ENCODE measurements at regions not wholly inside any gene's neighbourhood (a gene's known extent, or its start where the extent isn't known, plus 50 kb on each side); places are given as distances from the start of the nearest gene placed in this dataset.
"Not testable (repeated sequence)": the region's sequence is repeated elsewhere in the genome, so short reads cannot be mapped to it uniquely, and the experiment has no call there.

DNA sequence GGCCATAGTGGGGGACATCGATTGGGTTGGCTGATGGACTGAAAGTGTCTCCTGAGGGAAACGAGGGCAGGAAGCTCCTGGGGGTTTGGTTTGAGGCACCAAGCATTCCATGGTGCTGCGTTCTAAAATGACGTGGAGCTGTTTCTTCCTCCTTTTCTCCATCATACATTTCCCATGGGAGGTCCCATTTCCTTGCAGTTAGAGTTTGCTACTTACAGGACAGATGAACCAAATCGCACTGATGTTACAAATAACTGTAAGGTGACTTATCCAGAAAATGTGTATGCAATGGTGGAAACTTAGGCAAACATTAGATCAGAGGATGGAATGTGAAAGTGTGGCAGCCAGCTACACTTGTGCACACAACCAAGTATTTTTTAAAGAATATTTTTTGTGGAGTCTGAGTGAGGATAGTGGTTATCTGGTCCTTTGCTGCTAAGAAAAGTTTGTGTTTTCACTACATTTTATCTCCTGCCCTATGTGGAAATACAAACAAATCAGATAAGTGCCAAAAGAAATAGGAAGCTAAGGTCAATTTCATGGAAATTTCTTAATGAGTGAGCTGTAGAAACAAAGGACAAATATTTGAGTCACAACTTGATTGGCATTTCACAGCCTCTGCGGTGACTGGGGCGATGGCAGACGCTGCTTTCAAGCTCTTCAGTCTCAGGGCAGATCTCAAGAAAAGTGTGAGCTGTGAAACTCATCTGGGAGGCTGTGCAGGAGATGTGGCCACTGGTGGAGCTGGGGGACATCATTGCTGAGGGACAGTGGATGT, 256.2 kb downstream of the TSN start:
- DNase-seq (ENCODE audit: low read depth), result no peak

GRCh38 chr2:122018736-122019135, 263.3 kb downstream of the TSN start:
- DNase-seq (ENCODE audit: low read depth), result no peak

DNA sequence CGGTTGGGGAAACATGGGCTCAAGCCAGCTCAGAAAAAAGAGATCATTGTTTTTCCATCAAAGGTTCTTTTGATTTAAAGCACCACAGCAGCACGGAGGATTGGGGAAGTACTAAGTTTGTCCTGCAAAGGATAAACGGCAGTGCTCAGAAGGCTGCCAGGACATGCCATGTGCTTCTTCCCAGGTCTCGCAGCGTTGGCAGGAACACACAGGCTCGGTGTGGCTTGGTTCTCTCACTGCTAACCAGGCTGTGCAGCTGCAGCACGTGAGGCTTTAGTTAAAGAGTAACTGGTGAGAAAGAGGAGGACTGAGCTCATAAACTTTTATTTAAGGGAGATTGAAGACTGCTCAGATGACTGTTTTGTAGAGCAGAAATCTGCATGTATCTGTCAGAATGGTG, 264.3 kb downstream of the TSN start:
- DNase-seq (ENCODE audit: low read depth), result no peak

GRCh38 chr2:122020377-122020776, 264.9 kb downstream of the TSN start:
- DNase-seq (ENCODE audit: low read depth), result no peak

DNA sequence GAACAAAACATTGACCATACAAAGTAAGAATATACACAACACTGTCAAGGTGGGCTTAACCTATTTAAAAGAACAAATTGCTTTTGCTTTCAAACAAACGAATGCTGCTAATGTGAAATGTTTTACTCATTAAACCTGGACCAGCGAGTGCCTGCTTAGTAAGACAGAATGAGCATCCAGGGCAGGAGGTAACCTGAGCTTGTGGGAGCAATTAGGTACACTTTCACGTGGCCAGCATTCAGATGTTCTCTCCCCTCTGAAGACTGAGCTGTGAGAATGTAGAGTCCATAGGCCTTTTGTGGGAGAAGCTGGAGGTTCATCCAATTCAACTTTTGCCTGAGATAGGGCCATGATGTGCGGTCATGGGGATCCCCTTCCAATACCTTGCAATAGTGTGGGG, 266.5 kb downstream of the TSN start:
- DNase-seq (ENCODE audit: low read depth), result no peak

GRCh38 chr2:122022531-122022930, 267.1 kb downstream of the TSN start:
- no peak for DNase-seq (ENCODE audit: low read depth)

DNA sequence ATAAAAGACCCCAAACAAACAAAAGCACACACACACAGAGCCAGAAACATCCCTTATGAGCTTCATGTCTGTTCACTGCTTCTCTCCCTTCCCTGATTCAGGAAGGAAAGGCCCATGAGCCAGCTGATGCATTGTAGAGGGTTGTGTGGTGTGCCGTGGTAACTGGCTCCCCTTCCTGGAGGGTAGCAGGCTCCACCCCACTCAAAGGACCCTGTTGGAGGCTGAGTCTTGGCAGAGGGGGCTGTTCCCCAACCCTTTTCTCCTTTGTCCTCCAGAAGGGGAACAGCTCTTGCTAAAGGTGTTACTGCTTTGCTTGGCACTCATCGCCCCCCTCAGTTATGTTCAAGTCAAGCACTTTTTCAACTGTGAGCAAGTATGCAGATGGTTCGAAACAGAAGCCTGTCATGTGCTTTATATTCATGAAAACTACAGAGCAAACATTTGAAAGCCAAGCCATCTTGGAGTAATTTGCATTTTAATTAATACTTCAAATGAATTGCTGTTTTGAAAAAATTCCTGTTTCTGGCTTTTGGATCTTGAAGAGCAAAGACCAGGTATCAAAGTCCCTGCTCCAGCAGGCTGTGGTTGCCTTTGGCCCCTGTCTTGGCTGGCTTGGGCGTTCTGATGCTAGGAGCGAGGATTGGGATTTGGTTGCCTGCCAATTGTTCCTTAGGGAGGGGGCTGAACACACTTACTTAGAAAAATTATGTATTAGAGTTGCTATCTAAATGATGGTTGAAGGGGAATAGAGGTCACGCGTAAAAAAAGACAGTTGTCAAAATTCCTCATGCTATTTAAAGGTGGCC, 267.8 kb downstream of the TSN start:
- no peak for DNase-seq (ENCODE audit: low read depth)

DNA sequence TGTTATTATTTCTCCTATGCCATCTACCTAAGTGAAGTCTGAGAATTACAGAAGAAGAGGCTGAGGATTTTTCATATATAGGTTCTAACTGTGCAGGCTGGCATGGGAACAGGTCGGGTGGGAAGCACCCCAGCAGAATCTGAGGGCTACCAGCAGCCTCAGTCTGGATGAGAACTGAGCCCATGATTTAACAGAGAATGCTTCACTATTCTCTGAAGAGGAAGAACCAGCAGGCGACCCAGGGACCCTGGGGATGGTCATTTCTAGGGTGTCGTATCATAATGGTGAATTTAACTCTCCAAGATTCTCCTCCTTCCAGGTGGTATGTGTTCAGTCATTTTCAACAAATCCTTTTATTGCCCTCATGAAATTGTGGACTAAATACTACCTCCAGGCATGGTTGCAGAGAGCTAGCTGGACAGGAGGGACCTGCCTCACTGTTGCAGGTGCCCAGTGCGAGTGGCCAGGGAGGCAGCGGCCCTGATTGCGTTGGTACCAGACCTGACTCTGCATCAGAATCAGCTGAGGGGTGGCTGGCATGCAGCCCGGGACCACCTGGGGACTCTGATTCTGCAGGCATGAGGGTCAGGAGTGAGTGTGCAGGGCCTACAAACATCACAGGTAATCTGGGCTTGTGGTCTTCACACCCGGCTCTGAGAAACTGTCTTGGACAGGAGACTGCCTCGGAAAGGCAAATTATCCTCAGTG, 272.2 kb downstream of the TSN start:
- DNase-seq (ENCODE audit: low read depth), result no peak

GRCh38 chr2:122028371-122029100, 273.1 kb downstream of the TSN start:
- DNase-seq (ENCODE audit: low read depth), result peak; percentile 32

DNA sequence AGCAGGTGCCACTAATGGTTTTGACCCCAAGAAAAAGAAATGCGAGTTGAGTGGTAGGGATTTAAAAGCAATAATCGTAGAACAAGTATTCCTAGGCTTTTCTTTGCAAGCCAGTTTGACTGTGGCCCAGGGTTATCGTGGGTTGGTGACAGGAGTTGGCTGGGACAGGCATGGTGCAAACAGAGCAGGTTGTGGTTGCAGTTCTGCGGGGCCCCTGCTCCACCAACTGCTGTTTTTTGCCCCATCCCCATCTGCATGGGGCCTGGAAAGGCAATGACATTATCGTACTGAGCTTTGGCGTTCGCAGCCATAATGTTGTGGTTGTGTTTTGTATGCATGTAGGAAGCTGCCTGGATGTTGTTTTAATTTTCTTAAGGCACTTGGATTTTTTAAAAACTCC, 274.0 kb downstream of the TSN start:
- DNase-seq (ENCODE audit: low read depth), result no peak

DNA sequence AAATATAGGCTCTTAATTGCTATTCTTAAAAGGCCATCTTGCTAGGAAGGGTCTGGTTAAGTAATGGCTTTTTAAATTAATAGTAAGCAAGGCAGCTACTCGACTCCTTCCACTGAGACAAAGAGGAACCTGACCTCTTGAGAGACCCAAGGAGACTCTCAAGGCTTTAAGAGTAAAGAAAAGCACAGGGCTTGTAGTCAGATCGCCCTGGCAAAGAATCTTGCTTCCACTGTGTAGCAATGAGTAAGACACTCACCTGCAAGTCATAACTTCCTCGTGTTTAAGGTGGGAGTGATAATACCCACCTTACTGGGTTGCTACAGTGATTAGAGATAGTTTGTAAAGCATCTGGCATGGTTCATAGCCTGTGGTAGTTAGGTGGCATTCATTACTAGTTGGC, 274.5 kb downstream of the TSN start:
- DNase-seq (ENCODE audit: low read depth), result no peak

- DNase-seq (ENCODE audit: low read depth), result peak; percentile 18
These were observed 276.3 kb downstream of the TSN start for GRCh38 chr2:122031544-122032263.

GRCh38 chr2:122032264-122032645, 276.8 kb downstream of the TSN start:
- DNase-seq (ENCODE audit: low read depth), result no peak

DNA sequence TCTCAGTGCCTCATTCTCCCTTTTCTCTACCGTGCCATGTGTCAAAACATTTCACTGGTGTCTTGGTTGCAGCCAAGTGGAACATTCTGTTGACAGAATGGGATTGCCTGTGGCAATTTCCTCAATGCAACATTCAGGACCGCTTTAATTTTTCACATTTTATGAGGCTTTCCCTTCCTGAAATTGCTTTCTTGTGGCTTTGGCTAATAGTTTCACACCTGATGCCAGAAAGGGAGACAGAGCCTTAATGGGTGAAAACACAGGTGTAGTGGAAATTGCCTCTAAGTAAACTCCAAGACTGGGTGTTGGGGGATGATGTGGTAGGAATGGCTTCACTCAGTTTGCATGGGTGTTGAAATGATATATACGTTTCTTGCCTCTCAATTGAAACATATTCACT, 278.3 kb downstream of the TSN start:
- DNase-seq (ENCODE audit: low read depth), result no peak

GRCh38 chr2:122034344-122034743, 278.9 kb downstream of the TSN start:
- DNase-seq (ENCODE audit: low read depth), result no peak

GRCh38 chr2:122034777-122035176, 279.3 kb downstream of the TSN start:
- no peak for DNase-seq (ENCODE audit: low read depth)

GRCh38 chr2:122038816-122039215, 283.4 kb downstream of the TSN start:
- not testable (repeated sequence) for DNase-seq (ENCODE audit: low read depth)

- no peak for DNase-seq (ENCODE audit: low read depth)
These were observed 286.0 kb downstream of the TSN start for GRCh38 chr2:122041455-122041854.

DNA sequence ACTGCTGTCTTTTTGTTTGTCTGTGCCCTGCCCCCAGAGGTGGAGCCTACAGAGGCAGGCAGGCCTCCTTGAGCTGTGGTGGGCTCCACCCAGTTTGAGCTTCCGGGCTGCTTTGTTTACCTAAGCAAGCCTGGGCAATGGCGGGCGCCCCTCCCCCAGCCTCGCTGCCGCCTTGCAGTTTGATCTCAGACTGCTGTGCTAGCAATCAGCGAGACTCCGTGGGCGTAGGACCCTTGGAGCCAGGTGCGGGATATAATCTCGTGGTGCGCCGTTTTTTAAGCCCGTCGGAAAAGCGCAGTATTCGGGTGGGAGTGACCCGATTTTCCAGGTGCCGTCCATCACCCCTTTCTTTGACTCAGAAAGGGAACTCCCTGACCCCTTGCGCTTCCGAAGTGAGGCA, 296.2 kb downstream of the TSN start:
- not testable (repeated sequence) for DNase-seq (ENCODE audit: low read depth)

DNA sequence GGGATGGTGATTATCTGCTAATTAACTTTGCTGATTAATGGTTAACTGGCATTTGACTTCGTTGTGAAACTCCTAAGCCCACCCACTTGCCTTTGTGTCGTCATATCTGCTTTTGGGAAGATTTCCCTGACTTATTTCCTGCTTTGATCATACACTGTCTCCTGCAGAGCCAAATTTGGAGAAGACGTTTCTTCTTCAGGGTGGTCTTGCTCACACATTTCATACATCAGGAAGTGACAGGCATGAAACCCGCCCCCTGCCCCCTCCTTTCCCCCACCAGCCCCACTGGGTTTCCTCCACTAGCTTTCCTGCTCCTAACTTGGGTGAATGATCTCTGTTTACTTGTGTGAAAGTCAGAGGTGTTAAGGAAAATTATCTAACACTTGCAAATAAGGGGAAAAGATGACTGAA, 300.1 kb downstream of the TSN start:
- no peak for DNase-seq (ENCODE audit: low read depth)

DNA sequence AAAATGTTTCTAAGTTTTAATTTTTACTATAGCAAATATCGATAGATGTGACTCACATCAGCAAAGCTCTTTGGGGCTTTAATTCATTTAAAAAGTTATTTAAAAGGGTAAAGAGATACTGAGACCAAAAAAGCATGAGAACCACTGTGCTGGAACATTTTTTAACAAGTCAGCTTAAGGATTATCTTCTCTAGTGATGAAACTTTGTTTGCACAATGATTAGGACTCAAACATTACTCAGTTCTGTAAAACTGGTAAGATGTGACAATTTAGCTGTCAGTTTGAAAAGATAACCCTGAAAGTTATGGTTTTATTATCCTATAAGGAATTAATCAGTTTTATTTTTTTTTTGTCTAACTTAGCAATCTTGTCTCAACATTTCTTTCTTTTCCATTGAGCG, 301.4 kb downstream of the TSN start:
- no peak for DNase-seq (ENCODE audit: low read depth)

All from M059J (cell line).